ENCODE measurements at regions not wholly inside any gene's neighbourhood (a gene's known extent, or its start where the extent isn't known, plus 50 kb on each side); places are given as distances from the start of the nearest gene placed in this dataset.
"Not testable (repeated sequence)": the region's sequence is repeated elsewhere in the genome, so short reads cannot be mapped to it uniquely, and the experiment has no call there.

- H3K27ac ChIP-seq (ENCODE audit: low read depth, low read length): no peak overlapping the region
- no peaks in the 10 kb centered on the region for H3K4me1 ChIP-seq (ENCODE audit: control insufficient read depth, insufficient read depth, low read length)
Measured at GRCh38 chr5:102106599-102106998, 189.5 kb downstream of the SLCO4C1 start.

DNA sequence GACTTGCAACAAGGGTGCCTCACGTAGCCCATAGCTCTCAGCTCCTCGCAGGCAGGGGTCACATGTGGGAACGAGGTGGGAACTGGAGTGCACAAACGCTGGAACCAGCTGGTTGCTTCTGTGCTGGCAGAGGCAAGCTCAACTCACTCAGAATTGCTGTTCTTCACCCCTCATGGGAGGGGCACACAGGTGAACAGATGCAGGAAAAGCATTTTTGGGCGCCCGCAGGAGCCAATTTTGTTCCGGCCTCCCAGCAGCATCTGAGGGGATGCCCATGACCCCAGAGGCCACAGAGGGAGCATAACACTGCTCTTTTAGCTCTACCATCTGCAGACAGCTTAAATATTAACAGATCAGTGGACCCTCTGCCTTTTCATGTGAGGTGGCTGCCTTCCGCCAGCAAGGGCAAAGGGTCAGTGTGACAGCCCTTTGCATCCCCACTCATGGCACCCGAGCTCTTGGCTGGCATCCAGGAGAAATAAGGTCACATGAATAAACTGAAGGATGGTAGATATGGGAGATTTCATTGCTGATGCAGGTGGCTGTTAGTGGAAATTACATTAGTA is 196.2 kb downstream of the SLCO4C1 start:
- Histone ChIP-seq H3K4me3 (ENCODE audit: low read depth, low read length) (no peak overlapping the region), H3K27me3 (ENCODE audit: control insufficient read depth, insufficient read depth, low read length) (no peaks in the 10 kb centered on the region), H3K9me3 (ENCODE audit: control insufficient read depth, insufficient read depth, low read depth, low read length) (0 out of 2 replicates have a peak, but pooled peaks cover 4% of the 10 kb centered on the region), H3K27ac (ENCODE audit: low read depth, low read length) (no peak overlapping the region), H3K36me3 (ENCODE audit: control insufficient read depth, insufficient read depth, low read length) (no peaks in the 10 kb centered on the region), H3K4me1 (ENCODE audit: control insufficient read depth, insufficient read depth, low read length) (no peaks in the 10 kb centered on the region), H3K9ac (ENCODE audit: low read length) (no peak overlapping the region)

More at GRCh38 chr5:102106599-102106998, 189.5 kb downstream of the SLCO4C1 start:
- no peaks in the 10 kb centered on the region for H3K36me3 ChIP-seq (ENCODE audit: control insufficient read depth, insufficient read depth, low read length)
- no peak overlapping the region for H3K9ac ChIP-seq (ENCODE audit: low read length)
- H3K4me3 ChIP-seq (ENCODE audit: low read depth, low read length): no peak overlapping the region
- no peaks in the 10 kb centered on the region for H3K27me3 ChIP-seq (ENCODE audit: control insufficient read depth, insufficient read depth, low read length)
- no peaks in the 10 kb centered on the region for H3K9me3 ChIP-seq (ENCODE audit: control insufficient read depth, insufficient read depth, low read depth, low read length)

DNA sequence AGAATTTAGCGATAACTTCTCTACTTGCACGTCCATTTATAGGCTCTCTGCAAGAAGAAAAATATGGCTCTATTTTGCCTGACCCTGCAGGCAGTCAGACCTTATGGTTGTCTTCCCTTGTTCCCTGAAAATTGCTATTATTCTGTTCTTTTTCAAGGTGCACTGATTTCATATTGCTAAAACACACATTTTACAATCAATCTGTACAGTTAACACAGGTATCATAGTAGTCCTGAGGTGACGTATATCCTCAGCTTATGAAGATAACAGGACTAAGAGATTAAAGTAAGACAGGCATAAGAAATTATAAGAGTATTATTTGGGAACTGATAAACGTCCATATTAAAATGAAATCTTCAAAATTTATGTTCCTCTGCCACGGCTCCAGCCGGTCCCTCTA is 197.0 kb downstream of the SLCO4C1 start:
- not testable (repeated sequence) for H3K9me3 ChIP-seq (ENCODE audit: control insufficient read depth, insufficient read depth, low read depth, low read length); H3K4me1 ChIP-seq (ENCODE audit: control insufficient read depth, insufficient read depth, low read length); H3K4me3 ChIP-seq (ENCODE audit: low read depth, low read length); H3K27ac ChIP-seq (ENCODE audit: low read depth, low read length); H3K36me3 ChIP-seq (ENCODE audit: control insufficient read depth, insufficient read depth, low read length); H3K9ac ChIP-seq (ENCODE audit: low read length); H3K27me3 ChIP-seq (ENCODE audit: control insufficient read depth, insufficient read depth, low read length)

- H3K4me1 ChIP-seq (ENCODE audit: control insufficient read depth, insufficient read depth, low read length); H3K4me3 ChIP-seq (ENCODE audit: low read depth, low read length); H3K9ac ChIP-seq (ENCODE audit: low read length); H3K27ac ChIP-seq (ENCODE audit: low read depth, low read length); H3K36me3 ChIP-seq (ENCODE audit: control insufficient read depth, insufficient read depth, low read length); H3K9me3 ChIP-seq (ENCODE audit: control insufficient read depth, insufficient read depth, low read depth, low read length); H3K27me3 ChIP-seq (ENCODE audit: control insufficient read depth, insufficient read depth, low read length): not testable (repeated sequence)
Measured at GRCh38 chr5:102098606-102099005, 197.5 kb downstream of the SLCO4C1 start.

DNA sequence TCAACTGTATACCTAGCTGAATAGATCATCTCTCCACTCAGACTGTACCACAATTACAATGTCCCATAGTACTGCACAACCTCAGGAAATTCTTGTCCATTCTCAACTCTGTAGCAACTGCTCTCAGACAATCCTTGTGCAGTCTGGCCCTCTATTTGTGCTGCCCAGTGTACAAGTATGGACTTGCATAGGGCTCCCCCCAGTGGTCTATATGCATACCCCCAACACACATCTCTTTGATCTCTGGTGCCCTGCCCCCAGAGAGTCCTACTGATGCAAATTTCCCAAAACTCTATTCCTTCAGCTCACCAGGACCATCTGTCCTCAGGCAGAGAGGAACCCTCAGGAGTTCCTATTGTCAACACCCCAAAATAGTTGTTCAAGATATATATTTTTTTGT is 205.3 kb downstream of the SLCO4C1 start:
- no peaks in the 10 kb centered on the region for H3K27me3 ChIP-seq (ENCODE audit: control insufficient read depth, insufficient read depth, low read length)
- H3K4me1 ChIP-seq (ENCODE audit: control insufficient read depth, insufficient read depth, low read length): no peaks in the 10 kb centered on the region
- no peak overlapping the region for H3K4me3 ChIP-seq (ENCODE audit: low read depth, low read length)
- H3K27ac ChIP-seq (ENCODE audit: low read depth, low read length): no peak overlapping the region
- no peaks in the 10 kb centered on the region for H3K9me3 ChIP-seq (ENCODE audit: control insufficient read depth, insufficient read depth, low read depth, low read length)
- no peak overlapping the region for H3K9ac ChIP-seq (ENCODE audit: low read length)
- H3K36me3 ChIP-seq (ENCODE audit: control insufficient read depth, insufficient read depth, low read length): no peaks in the 10 kb centered on the region

GRCh38 chr5:102089883-102090282 is 206.2 kb downstream of the SLCO4C1 start:
- no peaks in the 10 kb centered on the region for H3K27me3 ChIP-seq (ENCODE audit: control insufficient read depth, insufficient read depth, low read length)
- no peaks in the 10 kb centered on the region for H3K9me3 ChIP-seq (ENCODE audit: control insufficient read depth, insufficient read depth, low read depth, low read length)
- H3K27ac ChIP-seq (ENCODE audit: low read depth, low read length): no peak overlapping the region
- no peaks in the 10 kb centered on the region for H3K36me3 ChIP-seq (ENCODE audit: control insufficient read depth, insufficient read depth, low read length)
- no peak overlapping the region for H3K4me3 ChIP-seq (ENCODE audit: low read depth, low read length)
- H3K9ac ChIP-seq (ENCODE audit: low read length): no peak overlapping the region
- H3K4me1 ChIP-seq (ENCODE audit: control insufficient read depth, insufficient read depth, low read length): no peaks in the 10 kb centered on the region

DNA sequence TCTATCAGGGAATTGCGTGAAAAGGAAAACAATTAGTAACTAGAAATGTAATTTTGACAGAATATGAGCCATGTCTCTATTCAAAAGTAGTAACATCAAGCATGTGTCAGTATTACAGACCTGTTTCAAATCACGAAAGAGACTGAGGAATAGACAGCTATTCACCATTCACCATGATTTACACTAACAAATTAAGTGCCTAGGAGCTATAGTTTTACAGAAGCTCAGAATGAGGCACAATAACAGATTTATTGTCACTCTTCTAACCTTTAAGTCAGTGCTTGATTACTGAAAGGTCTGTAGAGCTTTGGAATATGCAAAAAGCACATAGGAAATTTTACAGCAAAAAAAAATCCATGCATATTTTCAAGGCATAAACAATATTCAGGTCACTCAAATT is 208.2 kb downstream of the SLCO4C1 start:
- Histone ChIP-seq H3K9me3 (ENCODE audit: control insufficient read depth, insufficient read depth, low read depth, low read length) (no peaks in the 10 kb centered on the region), H3K27ac (ENCODE audit: low read depth, low read length) (no peak overlapping the region), H3K36me3 (ENCODE audit: control insufficient read depth, insufficient read depth, low read length) (no peaks in the 10 kb centered on the region), H3K27me3 (ENCODE audit: control insufficient read depth, insufficient read depth, low read length) (no peaks in the 10 kb centered on the region), H3K9ac (ENCODE audit: low read length) (no peak overlapping the region), H3K4me1 (ENCODE audit: control insufficient read depth, insufficient read depth, low read length) (no peaks in the 10 kb centered on the region), H3K4me3 (ENCODE audit: low read depth, low read length) (no peak overlapping the region)

DNA sequence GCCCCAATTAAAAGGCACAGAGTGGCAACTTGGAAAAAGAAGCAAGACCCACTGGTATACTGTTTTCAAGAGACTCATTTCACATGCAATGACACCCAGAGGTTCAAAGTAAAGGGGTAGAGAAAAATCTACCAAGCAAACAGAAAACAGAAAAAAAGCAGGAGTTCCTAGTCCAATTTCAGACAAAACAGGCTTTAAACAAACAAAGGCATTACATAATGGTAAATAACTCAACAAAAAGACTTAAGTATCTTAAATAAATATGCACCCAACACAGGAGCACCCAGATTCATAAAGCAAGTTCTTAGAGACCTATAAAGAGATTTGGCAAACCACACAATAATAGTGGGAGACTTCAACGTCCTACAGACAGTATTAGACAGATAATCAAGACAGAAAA is 215.8 kb downstream of the SLCO4C1 start:
- H3K27ac ChIP-seq (ENCODE audit: low read depth, low read length): no peak overlapping the region

DNA sequence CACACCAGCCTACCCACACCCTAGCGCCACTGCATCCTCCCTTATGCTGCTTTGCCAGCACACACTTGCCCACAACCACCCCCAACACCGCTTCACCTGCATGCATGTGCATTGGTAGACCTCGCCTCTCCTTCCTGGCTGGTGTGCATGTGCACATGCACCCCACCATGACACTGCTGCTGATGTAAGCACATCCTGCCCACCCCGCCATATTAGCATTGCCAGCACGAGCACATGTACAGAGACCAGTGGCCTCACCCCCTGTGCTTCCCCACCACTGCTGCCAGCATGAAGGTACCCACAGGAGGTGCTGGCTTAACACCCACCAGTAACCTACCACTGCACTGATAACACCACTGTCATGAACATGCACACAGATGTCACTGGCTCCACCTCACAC is 218.2 kb downstream of the SLCO4C1 start:
- no peaks in the 10 kb centered on the region for H3K36me3 ChIP-seq (ENCODE audit: control insufficient read depth, insufficient read depth, low read length)
- no peak overlapping the region for H3K27ac ChIP-seq (ENCODE audit: low read depth, low read length)
- H3K4me3 ChIP-seq (ENCODE audit: low read depth, low read length): no peak overlapping the region
- no peaks in the 10 kb centered on the region for H3K4me1 ChIP-seq (ENCODE audit: control insufficient read depth, insufficient read depth, low read length)
- H3K27me3 ChIP-seq (ENCODE audit: control insufficient read depth, insufficient read depth, low read length): no peaks in the 10 kb centered on the region
- no peak overlapping the region for H3K9ac ChIP-seq (ENCODE audit: low read length)
- H3K9me3 ChIP-seq (ENCODE audit: control insufficient read depth, insufficient read depth, low read depth, low read length): peaks cover 6% of the 10 kb centered on the region; the same call in 1 of the 2 replicates

More for the DNA sequence above, 215.8 kb downstream of the SLCO4C1 start:
- H3K36me3 ChIP-seq (ENCODE audit: control insufficient read depth, insufficient read depth, low read length): no peaks in the 10 kb centered on the region
- H3K9me3 ChIP-seq (ENCODE audit: control insufficient read depth, insufficient read depth, low read depth, low read length): peaks cover 6% of the 10 kb centered on the region; the same call in 1 of the 2 replicates
- no peak overlapping the region for H3K9ac ChIP-seq (ENCODE audit: low read length)
- no peaks in the 10 kb centered on the region for H3K27me3 ChIP-seq (ENCODE audit: control insufficient read depth, insufficient read depth, low read length)
- no peak overlapping the region for H3K4me3 ChIP-seq (ENCODE audit: low read depth, low read length)
- no peaks in the 10 kb centered on the region for H3K4me1 ChIP-seq (ENCODE audit: control insufficient read depth, insufficient read depth, low read length)

- Histone ChIP-seq H3K9me3 (ENCODE audit: control insufficient read depth, insufficient read depth, low read depth, low read length) (no peaks in the 10 kb centered on the region), H3K4me1 (ENCODE audit: control insufficient read depth, insufficient read depth, low read length) (no peaks in the 10 kb centered on the region), H3K4me3 (ENCODE audit: low read depth, low read length) (no peak overlapping the region), H3K27me3 (ENCODE audit: control insufficient read depth, insufficient read depth, low read length) (no peaks in the 10 kb centered on the region), H3K27ac (ENCODE audit: low read depth, low read length) (no peak overlapping the region), H3K36me3 (ENCODE audit: control insufficient read depth, insufficient read depth, low read length) (no peaks in the 10 kb centered on the region), H3K9ac (ENCODE audit: low read length) (no peak overlapping the region)
Measured at GRCh38 chr5:102069974-102070373, 226.1 kb downstream of the SLCO4C1 start.

DNA sequence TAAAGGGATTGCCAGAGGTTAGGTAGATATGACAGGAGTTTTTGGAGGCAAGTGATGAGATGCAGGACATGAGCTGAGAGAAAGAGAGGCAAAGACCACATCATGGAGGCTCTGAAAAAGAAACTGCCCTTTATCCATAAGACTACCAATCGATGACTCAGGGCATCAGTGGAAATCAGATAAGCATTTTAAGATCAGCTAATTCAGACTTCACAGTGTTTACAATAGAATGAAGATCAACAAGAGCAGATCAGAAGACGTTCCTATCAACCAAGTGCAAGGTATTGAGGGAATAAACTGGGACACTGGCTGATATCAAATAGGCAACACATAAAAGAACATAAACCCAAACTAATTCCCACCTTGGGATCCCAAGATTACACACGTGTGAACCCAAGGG is 227.2 kb downstream of the SLCO4C1 start:
- Histone ChIP-seq H3K9ac (ENCODE audit: low read length) (no peak overlapping the region), H3K4me1 (ENCODE audit: control insufficient read depth, insufficient read depth, low read length) (no peaks in the 10 kb centered on the region), H3K9me3 (ENCODE audit: control insufficient read depth, insufficient read depth, low read depth, low read length) (no peaks in the 10 kb centered on the region), H3K27me3 (ENCODE audit: control insufficient read depth, insufficient read depth, low read length) (no peaks in the 10 kb centered on the region), H3K27ac (ENCODE audit: low read depth, low read length) (no peak overlapping the region), H3K36me3 (ENCODE audit: control insufficient read depth, insufficient read depth, low read length) (no peaks in the 10 kb centered on the region), H3K4me3 (ENCODE audit: low read depth, low read length) (no peak overlapping the region)

DNA sequence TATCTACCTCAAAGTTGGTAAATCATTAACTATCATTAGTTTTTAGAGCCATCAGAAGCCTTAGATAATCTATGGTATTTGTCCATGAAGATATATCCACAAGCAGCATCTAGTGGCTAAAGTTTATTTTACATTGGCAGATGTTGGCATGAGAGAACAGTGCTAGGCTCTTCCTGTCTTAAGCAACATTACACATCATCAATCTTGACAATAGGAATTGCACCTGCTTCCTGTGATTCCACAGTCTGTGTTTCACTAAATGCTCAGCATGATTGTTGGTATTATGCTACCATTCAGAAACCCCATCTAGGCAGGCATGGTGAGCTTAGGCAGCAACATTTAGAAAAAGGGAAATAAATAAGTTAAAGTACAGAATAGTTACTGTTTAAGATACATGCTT is 246.6 kb downstream of the SLCO4C1 start:
- H3K4me3 ChIP-seq (ENCODE audit: low read depth, low read length): no peak overlapping the region
- no peak overlapping the region for H3K27ac ChIP-seq (ENCODE audit: low read depth, low read length)
- H3K9me3 ChIP-seq (ENCODE audit: control insufficient read depth, insufficient read depth, low read depth, low read length): no peaks in the 10 kb centered on the region
- no peak overlapping the region for H3K9ac ChIP-seq (ENCODE audit: low read length)
- H3K27me3 ChIP-seq (ENCODE audit: control insufficient read depth, insufficient read depth, low read length): no peaks in the 10 kb centered on the region
- no peaks in the 10 kb centered on the region for H3K36me3 ChIP-seq (ENCODE audit: control insufficient read depth, insufficient read depth, low read length)
- H3K4me1 ChIP-seq (ENCODE audit: control insufficient read depth, insufficient read depth, low read length): no peaks in the 10 kb centered on the region

All from HUES6 (cell line).